ENCODE measurements at regions not wholly inside any gene's neighbourhood (a gene's known extent, or its start where the extent isn't known, plus 50 kb on each side); places are given as distances from the start of the nearest gene placed in this dataset.

DNA sequence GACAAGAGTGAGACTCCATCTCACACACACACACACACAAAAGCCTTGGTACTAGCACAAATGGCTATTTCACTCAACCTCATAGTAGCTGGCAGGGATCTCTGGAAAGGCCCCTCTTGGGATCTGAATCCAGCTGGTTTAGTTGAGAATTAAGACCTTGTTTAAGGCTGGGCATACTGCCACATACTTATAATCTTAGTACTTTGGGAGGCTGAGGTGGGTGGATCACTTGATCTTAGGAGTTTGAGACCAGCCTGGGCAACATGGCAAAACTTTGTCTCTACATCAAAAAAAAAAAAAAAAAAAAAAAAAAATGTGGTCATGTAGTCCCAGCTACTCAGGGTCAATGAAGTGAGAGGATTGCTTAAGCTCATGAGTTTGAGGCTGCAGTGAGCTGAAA lies 628.3 kb downstream of the MMUT start:
- TF ChIP-seq EZH2 (IDR thresholded peaks at IDR 0.05; ENCODE audit: low read depth), result no peak
- H2AFZ ChIP-seq, result no peak overlapping the region
- H4K20me1 ChIP-seq (ENCODE audit: insufficient read depth), result no peaks in the 10 kb centered on the region
- no peaks in the 10 kb centered on the region for H3K27me3 ChIP-seq (ENCODE audit: insufficient read depth, low read depth)
- peaks cover 7% of the 10 kb centered on the region; the same call in 1 of the 2 replicates for H3K4me1 ChIP-seq (replicated peaks; ENCODE audit: insufficient read depth)
- no peaks in the 10 kb centered on the region for H3F3A ChIP-seq (ENCODE audit: insufficient read depth, low read depth)
- H3K9me3 ChIP-seq (ENCODE audit: insufficient read depth, low read depth), result peaks cover 8% of the 10 kb centered on the region
- intact Hi-C loops (cut with micrococcal nuclease; ENCODE audit: unreplicated experiment), result no loop called here
- H3K4me2 ChIP-seq, result no peak overlapping the region
- H3K4me3 ChIP-seq, result no peak overlapping the region
- ChIA-PET POLR2A (ENCODE audit: unreplicated experiment) (no interaction called here), CTCF (no interaction called here)
- no TSS peak for BruUV-seq (replicated peaks)
- H3K9me2 ChIP-seq (ENCODE audit: insufficient read depth), result 0 out of 2 replicates have a peak, but pooled peaks cover 3% of the 10 kb centered on the region
- DNase-seq, result no peak
- no peak overlapping the region for H3K27ac ChIP-seq
- H3K79me2 ChIP-seq (ENCODE audit: low read depth), result no peaks in the 10 kb centered on the region
- H3K36me3 ChIP-seq (ENCODE audit: low read depth), result no peaks in the 10 kb centered on the region

DNA sequence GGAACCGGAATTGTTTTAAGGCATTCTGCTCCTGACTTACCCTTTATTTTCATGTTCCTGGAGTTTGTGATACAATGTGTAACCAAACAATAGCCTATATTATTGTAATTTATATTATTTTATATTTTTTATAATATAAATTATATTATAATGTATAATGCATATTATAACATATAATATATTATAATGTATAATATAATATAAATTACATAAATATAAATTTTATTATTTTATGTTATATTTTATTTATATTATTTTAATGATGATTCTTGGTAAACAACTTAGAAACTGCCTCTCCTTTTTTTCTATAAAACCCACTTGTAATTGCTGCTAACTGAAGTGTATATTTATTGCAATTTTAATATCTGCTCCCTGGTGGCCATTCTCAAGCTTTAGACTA lies 629.1 kb downstream of the MMUT start:
- H3K9me2 ChIP-seq (ENCODE audit: insufficient read depth), result 0 out of 2 replicates have a peak, but pooled peaks cover 3% of the 10 kb centered on the region
- intact Hi-C loops (cut with micrococcal nuclease; ENCODE audit: unreplicated experiment), result no loop called here
- H3K9me3 ChIP-seq (ENCODE audit: insufficient read depth, low read depth), result peaks cover 16% of the 10 kb centered on the region
- BruUV-seq (replicated peaks), result no TSS peak
- no peak overlapping the region for H2AFZ ChIP-seq
- H3K4me1 ChIP-seq (replicated peaks; ENCODE audit: insufficient read depth), result peaks cover 10% of the 10 kb centered on the region
- no peak for TF ChIP-seq EZH2 (IDR thresholded peaks at IDR 0.05; ENCODE audit: low read depth)
- TF ChIP-seq, protein P1, sequence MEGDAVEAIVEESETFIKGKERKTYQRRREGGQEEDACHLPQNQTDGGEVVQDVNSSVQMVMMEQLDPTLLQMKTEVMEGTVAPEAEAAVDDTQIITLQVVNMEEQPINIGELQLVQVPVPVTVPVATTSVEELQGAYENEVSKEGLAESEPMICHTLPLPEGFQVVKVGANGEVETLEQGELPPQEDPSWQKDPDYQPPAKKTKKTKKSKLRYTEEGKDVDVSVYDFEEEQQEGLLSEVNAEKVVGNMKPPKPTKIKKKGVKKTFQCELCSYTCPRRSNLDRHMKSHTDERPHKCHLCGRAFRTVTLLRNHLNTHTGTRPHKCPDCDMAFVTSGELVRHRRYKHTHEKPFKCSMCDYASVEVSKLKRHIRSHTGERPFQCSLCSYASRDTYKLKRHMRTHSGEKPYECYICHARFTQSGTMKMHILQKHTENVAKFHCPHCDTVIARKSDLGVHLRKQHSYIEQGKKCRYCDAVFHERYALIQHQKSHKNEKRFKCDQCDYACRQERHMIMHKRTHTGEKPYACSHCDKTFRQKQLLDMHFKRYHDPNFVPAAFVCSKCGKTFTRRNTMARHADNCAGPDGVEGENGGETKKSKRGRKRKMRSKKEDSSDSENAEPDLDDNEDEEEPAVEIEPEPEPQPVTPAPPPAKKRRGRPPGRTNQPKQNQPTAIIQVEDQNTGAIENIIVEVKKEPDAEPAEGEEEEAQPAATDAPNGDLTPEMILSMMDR (conservative IDR thresholded peaks at IDR 0.05), result no peak
- H3K36me3 ChIP-seq (ENCODE audit: low read depth), result no peaks in the 10 kb centered on the region
- ChIA-PET CTCF (no interaction called here), POLR2A (ENCODE audit: unreplicated experiment) (no interaction called here)
- H3K4me2 ChIP-seq, result no peak overlapping the region
- no peak for DNase-seq
- H3K4me3 ChIP-seq, result no peak overlapping the region
- H3F3A ChIP-seq (ENCODE audit: insufficient read depth, low read depth), result no peaks in the 10 kb centered on the region
- H4K20me1 ChIP-seq (ENCODE audit: insufficient read depth), result no peaks in the 10 kb centered on the region
- H3K27me3 ChIP-seq (ENCODE audit: insufficient read depth, low read depth), result no peaks in the 10 kb centered on the region
- no peaks in the 10 kb centered on the region for H3K79me2 ChIP-seq (ENCODE audit: low read depth)
- H3K27ac ChIP-seq, result no peak overlapping the region

DNA sequence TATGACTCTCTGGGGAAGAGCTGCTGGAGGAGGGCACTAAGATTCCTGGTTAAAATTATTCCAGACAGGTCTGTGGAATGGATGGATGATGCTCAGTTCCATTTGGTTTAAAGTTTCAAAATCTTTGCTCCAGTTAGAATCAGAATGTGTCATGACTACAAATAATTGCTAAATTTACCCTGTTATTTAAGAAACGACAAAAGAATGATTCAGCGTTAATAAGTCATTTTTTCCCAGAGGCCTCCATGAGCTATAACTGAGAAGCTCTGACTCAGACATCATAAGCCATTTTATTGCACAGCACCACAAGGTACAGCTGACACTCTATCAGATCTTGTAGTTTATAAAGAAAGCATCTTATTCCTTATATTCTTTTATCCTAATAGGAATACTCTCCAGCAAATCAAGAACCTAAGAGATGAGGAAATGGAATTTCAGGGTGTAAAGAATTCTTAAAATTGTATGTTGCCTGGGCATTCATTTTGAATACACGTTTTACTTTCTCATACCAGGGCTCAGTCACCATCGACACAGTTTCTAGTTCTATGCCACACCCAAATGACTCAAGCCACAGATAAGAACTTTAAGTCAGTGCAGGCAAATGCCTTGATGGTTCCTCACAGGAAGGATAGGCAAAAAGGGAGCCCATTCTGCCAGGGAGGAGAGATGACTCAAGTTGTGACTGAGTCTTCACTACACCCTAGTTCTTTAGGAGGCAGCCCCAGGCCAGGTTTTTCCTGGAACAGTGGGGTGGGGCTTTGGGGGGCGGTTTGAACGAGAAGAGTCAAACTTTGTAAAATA lies 636.0 kb downstream of the MMUT start:
- Histone ChIP-seq H3K27me3 (ENCODE audit: insufficient read depth, low read depth) (no peaks in the 10 kb centered on the region), H4K20me1 (ENCODE audit: insufficient read depth) (no peaks in the 10 kb centered on the region), H3K9me3 (ENCODE audit: insufficient read depth, low read depth) (peaks cover 25% of the 10 kb centered on the region), H3K4me2 (peak overlapping the region; percentile 68), H3K79me2 (ENCODE audit: low read depth) (no peaks in the 10 kb centered on the region), H3F3A (ENCODE audit: insufficient read depth, low read depth) (peaks cover 36% of the 10 kb centered on the region), H3K4me3 (peak overlapping the region; percentile 37; the same call in 1 of the 2 replicates), H2AFZ (peak overlapping the region; percentile 73), H3K36me3 (ENCODE audit: low read depth) (no peaks in the 10 kb centered on the region), H3K9me2 (ENCODE audit: insufficient read depth) (0 out of 2 replicates have a peak, but pooled peaks cover 3% of the 10 kb centered on the region), H3K27ac (peak overlapping the region; percentile 99), H3K4me1 (replicated peaks; ENCODE audit: insufficient read depth) (peaks cover 32% of the 10 kb centered on the region)
- TF ChIP-seq EZH2 (IDR thresholded peaks at IDR 0.05; ENCODE audit: low read depth), result no peak
- TF ChIP-seq, protein P1 (conservative IDR thresholded peaks at IDR 0.05), result no peak
- intact Hi-C loops (cut with micrococcal nuclease; ENCODE audit: unreplicated experiment), result loop anchor here (1.0 to 10.0 kb wide), 6 partner anchors 60 to 1192 kb away; no protein-coding TSS in a partner anchor
- TSS peak; percentile 86 for BruUV-seq (replicated peaks)
- CTCF ChIA-PET, result no interaction called here
- POLR2A ChIA-PET (ENCODE audit: unreplicated experiment), result interaction anchor here (0.6 to 0.7 kb wide), 4 partner anchors 228 to 1804 kb away, joined by 3 to 7 read pairs (median 4); no protein-coding TSS in a partner anchor
- peak; percentile 89 to 98 for DNase-seq

Data from PC-9 (cell line).